Colonic mucosa (tissue), 4 donors: ENCODE measurements at regions not wholly inside any gene's neighbourhood (a gene's known extent, or its start where the extent isn't known, plus 50 kb on each side); places are given as distances from the start of the nearest gene placed in this dataset.

Experiments
- DNase-seq: peaks from one replicate; pipeline ENCODE4 v3.0.0-alpha.2; 2020
- H3K27ac ChIP-seq: fragments of 200-600 bp; one replicate; pipeline ENCODE4 v1.8.0; 2021
- H3K27me3 ChIP-seq: fragments of 200-600 bp; one replicate; pipeline ENCODE4 v1.8.0; 2021
- H3K36me3 ChIP-seq: fragments of 200-600 bp; one replicate; pipeline ENCODE4 v1.8.0; 2021
- H3K4me1 ChIP-seq: fragments of 200-600 bp; one replicate; pipeline ENCODE4 v1.8.0; 2021; ENCODE audit warnings: mild to moderate bottlenecking
- H3K4me3 ChIP-seq: fragments of 200-600 bp; one replicate; pipeline ENCODE4 v1.8.0; 2021
- H3K9ac ChIP-seq, 2 donors: one replicate each; pipeline ENCODE4 v1.7.0; 2013; ENCODE audit warnings: control low read depth in 2 of 2, low read depth in 2 of 2, low read length in 2 of 2
- H3K9me3 ChIP-seq: fragments of 200-600 bp; one replicate; pipeline ENCODE4 v1.8.0; 2021
- intact Hi-C: fragments of 100-400 bp; cut with DNase I; formaldehyde crosslinking; loops from one replicate; pipeline ENCODE4 v1.14.1; 2022
- TF ChIP-seq, protein P1 (sequence below): fragments of 200-600 bp; IDR thresholded peaks from one replicate; pipeline ENCODE4 v1.8.0; 2022; ENCODE audit warnings: antibody characterized with exemption, mild to moderate bottlenecking
- donor health status: healthy.
- donor health status: DM: no; HTN: no; CAD: no.
- donor health status: DM: no; HTN: no; CAD: no.

GRCh38 chr6:47132724-47133123 lies 90.6 kb upstream of the ADGRF1 start:
- DNase-seq: no peak
- intact Hi-C loops: no loop called here
- peak overlapping the region; percentile 8 for H3K27ac ChIP-seq

DNA sequence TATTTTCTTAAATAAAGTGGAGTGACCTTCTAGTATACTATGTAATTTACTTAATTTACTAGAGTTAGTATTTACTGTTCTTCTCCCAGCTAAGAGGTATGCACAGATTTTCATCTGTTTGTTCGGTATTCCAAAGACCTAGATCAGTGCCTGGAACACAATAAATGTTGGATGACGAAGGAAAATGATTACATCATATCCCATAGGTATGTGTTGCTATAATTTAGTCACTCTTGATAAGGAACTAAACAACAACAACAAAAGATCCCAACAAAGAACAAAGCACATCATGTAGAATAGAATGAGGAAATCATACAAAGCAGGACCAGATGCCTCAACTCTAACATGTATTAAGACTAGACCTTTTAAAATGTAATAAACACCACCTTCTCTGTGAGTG lies 89.6 kb upstream of the ADGRF1 start:
- Histone ChIP-seq H3K27ac (no peak overlapping the region), H3K27me3 (no peaks in the 10 kb centered on the region), H3K9ac (no peak overlapping the region), H3K4me1 (peaks cover 3% of the 10 kb centered on the region), H3K36me3 (no peaks in the 10 kb centered on the region), H3K4me3 (no peak overlapping the region), H3K9me3 (no peaks in the 10 kb centered on the region)
- DNase-seq: no peak
- intact Hi-C loops: no loop called here
- TF ChIP-seq, protein P1, sequence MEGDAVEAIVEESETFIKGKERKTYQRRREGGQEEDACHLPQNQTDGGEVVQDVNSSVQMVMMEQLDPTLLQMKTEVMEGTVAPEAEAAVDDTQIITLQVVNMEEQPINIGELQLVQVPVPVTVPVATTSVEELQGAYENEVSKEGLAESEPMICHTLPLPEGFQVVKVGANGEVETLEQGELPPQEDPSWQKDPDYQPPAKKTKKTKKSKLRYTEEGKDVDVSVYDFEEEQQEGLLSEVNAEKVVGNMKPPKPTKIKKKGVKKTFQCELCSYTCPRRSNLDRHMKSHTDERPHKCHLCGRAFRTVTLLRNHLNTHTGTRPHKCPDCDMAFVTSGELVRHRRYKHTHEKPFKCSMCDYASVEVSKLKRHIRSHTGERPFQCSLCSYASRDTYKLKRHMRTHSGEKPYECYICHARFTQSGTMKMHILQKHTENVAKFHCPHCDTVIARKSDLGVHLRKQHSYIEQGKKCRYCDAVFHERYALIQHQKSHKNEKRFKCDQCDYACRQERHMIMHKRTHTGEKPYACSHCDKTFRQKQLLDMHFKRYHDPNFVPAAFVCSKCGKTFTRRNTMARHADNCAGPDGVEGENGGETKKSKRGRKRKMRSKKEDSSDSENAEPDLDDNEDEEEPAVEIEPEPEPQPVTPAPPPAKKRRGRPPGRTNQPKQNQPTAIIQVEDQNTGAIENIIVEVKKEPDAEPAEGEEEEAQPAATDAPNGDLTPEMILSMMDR: no peak

More at GRCh38 chr6:47132724-47133123, 90.6 kb upstream of the ADGRF1 start:
- Histone ChIP-seq H3K4me1 (peaks cover 3% of the 10 kb centered on the region), H3K36me3 (no peaks in the 10 kb centered on the region), H3K4me3 (no peak overlapping the region), H3K9ac (peak overlapping the region in 1 of 2 donors; percentile 48), H3K9me3 (no peaks in the 10 kb centered on the region), H3K27me3 (no peaks in the 10 kb centered on the region)
- TF ChIP-seq, protein P1: no peak

DNA sequence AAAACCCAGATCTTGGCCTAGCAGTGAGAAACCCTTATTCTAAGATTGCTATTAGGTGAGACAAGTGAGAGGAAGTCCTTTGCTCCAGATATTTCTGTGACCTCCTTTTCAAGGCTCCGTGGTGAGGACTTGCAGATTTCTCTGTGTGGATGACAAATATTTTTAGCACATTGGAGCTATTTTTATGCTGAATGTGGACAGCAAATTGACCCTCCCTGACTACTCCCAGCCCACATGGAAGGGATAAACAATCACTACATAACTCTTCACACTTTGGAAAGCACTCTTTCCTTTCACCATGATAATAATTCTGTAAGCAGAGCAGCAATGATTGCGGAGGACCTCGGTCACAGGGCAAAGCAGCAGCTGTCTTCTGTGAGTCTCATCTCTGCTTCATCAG lies 88.0 kb upstream of the ADGRF1 start:
- no peak overlapping the region for H3K27ac ChIP-seq
- H3K4me1 ChIP-seq: peaks cover 7% of the 10 kb centered on the region
- no peaks in the 10 kb centered on the region for H3K9me3 ChIP-seq
- intact Hi-C loops: no loop called here
- H3K27me3 ChIP-seq: no peaks in the 10 kb centered on the region
- TF ChIP-seq, protein P1: no peak
- H3K9ac ChIP-seq: peak overlapping the region in 1 of 2 donors; percentile 10
- H3K36me3 ChIP-seq: no peaks in the 10 kb centered on the region
- DNase-seq: no peak
- H3K4me3 ChIP-seq: no peak overlapping the region

DNA sequence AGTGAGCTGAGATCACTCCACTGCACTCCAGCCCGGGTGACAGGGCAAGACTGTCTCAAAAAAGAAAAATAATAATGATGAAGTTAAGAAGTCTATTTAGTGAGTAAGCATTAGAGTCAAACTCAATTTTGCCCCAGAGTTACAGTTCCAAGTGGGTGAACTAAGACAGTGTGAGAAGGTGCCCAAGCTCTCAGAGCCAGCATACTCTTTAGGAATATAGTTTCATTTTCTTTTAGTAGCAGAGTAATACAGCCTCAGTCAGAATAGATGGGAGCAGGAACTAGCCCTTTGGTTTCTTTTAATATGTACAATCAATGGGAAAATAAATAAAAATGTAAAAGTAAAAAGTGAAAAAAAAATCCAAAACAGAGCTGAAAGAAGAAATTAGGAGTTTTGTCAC lies 87.0 kb upstream of the ADGRF1 start:
- intact Hi-C loops: no loop called here
- Histone ChIP-seq H3K9ac (no peak overlapping the region), H3K27ac (no peak overlapping the region), H3K4me1 (peaks cover 7% of the 10 kb centered on the region), H3K4me3 (no peak overlapping the region), H3K36me3 (no peaks in the 10 kb centered on the region), H3K27me3 (no peaks in the 10 kb centered on the region), H3K9me3 (no peaks in the 10 kb centered on the region)
- DNase-seq: no peak
- TF ChIP-seq, protein P1: no peak

DNA sequence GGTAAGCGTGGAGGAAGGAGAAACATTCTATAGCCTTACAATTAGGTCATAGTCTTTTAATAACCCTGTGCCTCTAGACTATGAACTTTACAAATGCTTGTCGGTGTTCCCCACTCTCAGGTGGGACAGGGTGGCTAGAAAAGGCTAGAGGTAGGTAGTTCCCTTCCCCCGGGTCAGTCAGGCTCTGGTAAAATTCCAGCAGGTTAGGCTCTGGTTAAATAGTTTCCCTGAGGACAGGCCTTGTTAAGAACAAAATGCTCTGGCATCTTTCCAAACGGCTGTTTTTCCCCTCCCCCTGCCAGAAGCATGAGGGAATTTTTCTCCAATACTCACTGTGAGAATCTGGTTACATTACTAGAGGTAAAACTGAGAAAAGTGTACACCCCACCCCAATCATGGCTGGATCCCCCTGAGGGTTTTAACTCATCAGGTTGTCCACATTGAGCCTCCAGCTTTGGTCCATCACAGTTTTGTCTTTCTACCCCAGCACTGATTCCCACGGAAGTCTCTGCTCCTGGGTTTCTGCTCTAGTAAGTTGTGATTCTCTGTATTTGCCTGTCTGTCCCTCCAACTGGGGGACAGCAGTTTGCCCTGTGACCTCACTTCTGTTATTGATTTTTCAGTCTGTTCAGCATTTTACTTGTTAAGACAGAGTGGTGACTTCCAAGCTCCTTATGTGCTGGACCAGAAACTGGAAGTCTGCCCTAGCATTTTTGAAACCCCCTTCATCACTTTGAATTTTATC lies 84.7 kb upstream of the ADGRF1 start:
- TF ChIP-seq, protein P1: no peak
- Histone ChIP-seq H3K27me3 (no peaks in the 10 kb centered on the region), H3K4me1 (peaks cover 4% of the 10 kb centered on the region), H3K9me3 (no peaks in the 10 kb centered on the region), H3K27ac (peak overlapping the region; percentile 24), H3K4me3 (no peak overlapping the region), H3K9ac (peak overlapping the region in 1 of 2 donors; percentile 19), H3K36me3 (no peaks in the 10 kb centered on the region)
- intact Hi-C loops: no loop called here
- peak; percentile 65 for DNase-seq
